ENCODE measurements at regions not wholly inside any gene's neighbourhood (a gene's known extent, or its start where the extent isn't known, plus 50 kb on each side); places are given as distances from the start of the nearest gene placed in this dataset.
"Not testable (repeated sequence)": the region's sequence is repeated elsewhere in the genome, so short reads cannot be mapped to it uniquely, and the experiment has no call there.

- DNase-seq = no peak
Observed at GRCh38 chr2:58769111-58769863, 528.2 kb upstream of the FANCL start.

DNA sequence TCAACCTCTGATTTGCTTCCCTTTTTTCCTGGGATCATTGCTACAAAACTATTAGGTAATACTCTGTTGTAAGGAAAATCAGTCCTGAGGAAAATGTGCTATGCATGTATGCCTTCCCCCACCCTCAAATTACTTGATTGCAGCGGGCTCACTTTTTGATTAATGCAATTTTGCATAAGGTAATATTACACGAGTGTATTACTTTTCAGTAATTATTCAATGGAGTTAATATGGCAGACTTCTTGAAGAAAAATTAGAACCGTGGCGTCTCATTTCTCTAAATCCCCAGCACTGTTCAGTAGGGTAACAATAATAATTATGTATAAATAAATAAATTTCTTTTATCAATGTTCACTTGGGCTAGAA is 527.6 kb upstream of the FANCL start:
- DNase-seq = no peak

- DNase-seq = no peak
Observed at GRCh38 chr2:58767828-58768714, 526.9 kb upstream of the FANCL start.

DNA sequence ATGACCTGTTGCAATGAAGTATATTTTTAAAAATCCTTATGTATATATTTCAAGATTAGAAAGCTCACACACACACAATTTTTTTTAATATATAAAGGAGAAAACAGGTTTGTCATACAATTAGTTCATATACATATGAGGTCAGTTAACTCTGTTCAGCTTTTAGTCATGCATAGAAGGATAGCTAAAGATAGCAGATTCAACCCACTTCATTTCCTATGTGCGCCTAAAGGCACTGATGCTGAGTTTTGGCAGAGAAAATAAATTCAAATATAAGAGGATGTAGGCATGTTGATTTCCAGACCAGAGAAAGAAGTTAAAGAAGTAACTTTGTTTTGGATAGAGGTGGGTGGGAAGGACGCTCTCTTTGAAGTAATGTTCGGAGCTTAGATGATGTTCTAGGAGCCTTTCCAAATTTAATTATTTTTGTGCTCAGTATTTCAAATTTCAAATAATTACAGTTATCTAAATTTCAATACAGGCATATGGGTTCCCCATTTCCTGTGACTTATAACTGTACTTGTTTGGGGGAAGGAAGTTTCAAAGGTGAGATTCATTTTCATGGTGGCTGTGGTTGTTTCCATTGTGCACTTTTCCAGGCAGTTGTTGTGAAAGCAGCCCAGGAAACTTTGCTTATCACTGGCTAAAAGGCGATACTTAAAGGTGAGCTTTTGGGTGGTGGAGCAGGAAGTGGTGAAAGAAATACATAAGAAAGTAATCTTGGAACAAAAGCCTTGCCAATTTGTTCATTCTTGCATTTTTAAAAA is 523.4 kb upstream of the FANCL start:
- no peak for DNase-seq

GRCh38 chr2:58762176-58762781 is 521.2 kb upstream of the FANCL start:
- no peak for DNase-seq

DNA sequence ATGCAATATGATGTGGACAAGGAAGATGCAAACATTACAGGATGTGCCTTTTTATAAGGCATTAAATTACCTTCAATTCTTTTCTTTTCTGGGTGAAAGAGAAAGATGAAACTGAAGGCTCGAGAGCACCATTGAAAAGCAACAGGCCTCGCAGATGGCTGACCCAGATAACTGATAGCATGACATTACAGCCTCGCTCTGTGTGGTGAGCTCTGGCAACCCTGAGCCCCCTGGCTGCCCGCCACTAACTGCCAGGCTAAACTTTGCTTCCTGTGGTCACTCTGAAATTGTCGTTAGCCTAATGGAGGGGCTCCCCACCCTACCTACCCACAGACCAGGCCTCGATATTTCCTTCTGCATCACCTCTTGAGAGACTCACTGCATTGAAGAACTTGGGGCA is 516.8 kb upstream of the FANCL start:
- no peak for DNase-seq

DNA sequence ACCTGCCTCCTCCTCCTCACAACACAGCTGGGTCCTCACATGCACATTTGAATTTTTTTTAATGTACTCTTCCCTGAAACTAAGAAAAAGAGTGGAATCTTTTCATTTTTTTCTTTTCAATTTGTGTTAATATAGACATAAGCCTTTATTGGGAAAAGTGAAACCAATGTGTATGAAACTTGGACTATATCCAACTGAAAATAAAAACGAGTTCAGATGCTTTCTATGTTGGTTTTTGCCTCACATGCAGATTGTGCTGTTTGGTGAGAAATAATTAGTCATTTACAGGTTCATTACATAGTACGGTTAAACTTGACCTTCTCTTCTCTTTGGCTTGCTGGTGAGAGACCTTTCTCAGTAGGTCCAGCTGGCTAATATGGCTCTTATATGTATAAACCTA is 515.2 kb upstream of the FANCL start:
- DNase-seq = no peak

DNA sequence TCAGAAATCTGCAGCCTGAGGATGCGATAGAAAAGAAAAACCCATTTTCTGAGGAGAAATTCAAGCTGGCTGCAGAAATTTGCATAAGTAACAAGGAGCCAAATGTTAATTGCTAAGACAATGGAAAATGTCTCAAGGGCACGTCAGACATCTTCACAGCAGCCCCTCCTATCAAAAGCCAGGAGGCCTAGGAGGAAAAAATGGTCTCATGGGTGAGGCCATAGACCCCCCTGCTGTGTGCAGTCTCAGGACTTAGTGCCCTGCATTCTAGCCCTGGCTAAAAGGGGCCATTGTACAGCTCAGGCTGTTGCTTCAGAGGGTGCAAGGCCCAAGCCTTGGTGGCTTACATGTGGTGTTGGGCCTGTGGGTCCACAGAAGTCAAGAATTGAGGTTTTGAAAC is 511.4 kb upstream of the FANCL start:
- not testable (repeated sequence) for DNase-seq

GRCh38 chr2:58751676-58752075 is 510.6 kb upstream of the FANCL start:
- DNase-seq = not testable (repeated sequence)

GRCh38 chr2:58749041-58749440 is 507.9 kb upstream of the FANCL start:
- DNase-seq = no peak

DNA sequence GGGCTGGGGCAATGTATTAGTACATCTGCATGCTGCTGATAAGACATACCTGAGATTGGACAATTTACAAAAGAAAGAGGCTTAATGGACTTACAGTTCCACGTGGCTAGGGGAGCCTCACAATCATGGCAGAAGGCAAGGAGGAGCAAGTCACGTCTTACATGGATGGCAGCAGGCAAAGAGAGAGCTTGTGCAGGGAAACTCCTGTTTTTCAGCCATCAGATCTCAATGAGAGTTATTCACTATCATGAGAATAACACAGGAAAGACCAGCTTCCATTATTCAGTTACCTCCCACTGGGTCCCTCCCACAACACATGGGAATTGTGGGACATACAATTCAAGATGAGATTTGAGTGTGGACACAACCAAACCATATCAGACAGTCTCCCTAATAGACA is 504.2 kb upstream of the FANCL start:
- not testable (repeated sequence) for DNase-seq

- no peak for DNase-seq
Observed at GRCh38 chr2:58740426-58740825, 499.3 kb upstream of the FANCL start.

GRCh38 chr2:58739033-58739432 is 497.9 kb upstream of the FANCL start:
- DNase-seq = no peak

DNA sequence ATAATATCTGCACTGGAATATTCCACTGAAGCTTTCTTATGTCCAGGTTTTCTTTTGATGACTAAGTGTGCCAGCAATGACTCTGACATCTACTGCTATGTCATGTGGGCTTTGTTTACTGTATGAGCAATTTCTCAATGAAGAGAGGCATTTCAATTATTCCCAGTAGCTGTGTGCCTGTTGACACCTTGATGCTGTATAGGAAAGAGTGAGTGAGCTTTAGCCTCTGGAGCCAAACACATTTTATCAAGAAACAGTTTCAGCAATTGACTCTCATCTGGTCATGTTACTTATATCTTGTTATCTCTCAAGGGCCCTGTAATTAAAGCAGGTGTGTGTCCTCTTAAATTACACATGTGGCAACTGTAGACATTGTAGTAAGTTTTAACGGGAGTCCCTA is 493.2 kb upstream of the FANCL start:
- DNase-seq = no peak

- DNase-seq = no peak
Observed at GRCh38 chr2:58732999-58733398, 491.9 kb upstream of the FANCL start.

- no peak for DNase-seq
Observed at GRCh38 chr2:58731488-58731869, 490.4 kb upstream of the FANCL start.

DNA sequence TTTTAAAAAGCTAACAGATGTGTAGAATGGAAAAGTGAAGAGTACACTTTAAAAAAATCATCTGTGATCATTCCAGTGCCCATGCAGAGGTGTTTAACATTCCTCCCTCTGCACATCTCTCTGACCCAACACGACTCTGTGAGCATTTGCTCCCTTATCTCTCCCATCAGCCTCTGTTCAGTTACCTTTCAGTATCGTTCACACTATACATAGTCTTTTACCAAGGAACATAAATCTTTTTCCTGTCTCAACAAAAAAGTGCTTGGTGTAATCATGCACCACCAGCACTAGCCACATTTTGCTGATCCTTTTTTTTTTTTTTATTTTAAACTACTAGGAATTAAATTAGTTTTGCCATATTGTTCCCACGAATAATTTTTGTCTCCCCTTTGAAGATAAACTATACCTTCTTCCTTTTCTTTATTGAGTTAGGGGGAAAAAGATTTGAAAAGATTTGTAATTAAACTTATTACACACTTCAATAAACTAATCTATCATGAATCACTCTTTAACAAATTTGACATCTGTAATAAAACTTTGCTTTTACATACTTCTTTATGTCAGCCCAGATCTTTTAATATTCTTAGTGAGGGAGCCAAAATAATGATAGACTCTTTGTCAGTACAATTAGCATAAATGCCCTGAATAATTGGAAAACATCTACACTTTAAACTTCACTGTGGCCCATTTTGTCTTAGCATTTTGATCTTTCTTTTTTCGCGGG is 489.8 kb upstream of the FANCL start:
- no peak for DNase-seq

GRCh38 chr2:58727981-58728656 is 487.0 kb upstream of the FANCL start:
- DNase-seq = no peak

DNA sequence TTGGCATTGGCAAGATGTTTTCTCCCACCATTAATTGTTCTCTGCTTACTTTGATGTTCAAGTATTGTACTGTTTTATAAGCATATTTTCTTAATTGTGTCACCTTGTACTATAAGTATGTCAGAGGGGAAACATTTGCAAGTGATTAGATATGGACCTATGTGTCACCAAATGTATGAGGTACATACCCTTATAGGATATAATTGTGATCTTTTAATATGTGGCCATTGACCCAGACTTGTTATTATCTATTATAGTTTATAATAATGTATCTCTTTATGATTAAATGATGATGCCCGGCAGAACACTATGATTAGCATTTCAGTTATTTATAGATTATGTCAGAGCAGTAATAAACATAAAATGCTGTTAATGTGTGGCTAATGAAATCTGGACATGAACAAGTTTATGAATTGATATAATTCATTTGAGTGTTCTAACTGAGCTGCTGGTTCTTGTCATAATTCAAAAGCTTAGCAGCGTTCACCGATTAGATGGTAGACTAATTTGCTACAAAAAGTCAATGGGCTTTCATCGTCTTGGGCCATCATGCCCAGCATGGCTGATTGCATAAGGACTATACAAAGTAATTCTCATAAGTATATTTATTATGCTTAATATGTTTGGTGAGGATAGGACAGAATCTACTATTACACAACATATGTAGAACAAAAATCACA is 480.9 kb upstream of the FANCL start:
- no peak for DNase-seq

- no peak for DNase-seq
Observed at GRCh38 chr2:58720770-58721697, 479.9 kb upstream of the FANCL start.

All from activated gamma-delta T cell treated with Interleukin-2 at 50 U/mL for 16 hours (primary cell).